SU-DHL-6 (cell line): ENCODE measurements at regions not wholly inside any gene's neighbourhood (a gene's known extent, or its start where the extent isn't known, plus 50 kb on each side); places are given as distances from the start of the nearest gene placed in this dataset.

Source experiments
- EZH2phosphoT487 ChIP-seq: fragments of 200-600 bp; sonication (generic), shearing (Covaris generic); conservative IDR thresholded peaks from 2 replicates; pipeline ENCODE4 v1.6.1; 2018; ENCODE audit warnings: mild to moderate bottlenecking, antibody characterized with exemption, low read length, moderate library complexity, mixed read lengths
- TF ChIP-seq, protein P1 (sequence below): fragments of 200-600 bp; sonication (generic); IDR thresholded peaks from one replicate; pipeline ENCODE4 v1.5.1; 2017; ENCODE audit warnings: antibody characterized with exemption, mild to moderate bottlenecking, low read length, moderate library complexity; ENCODE audit not compliant: insufficient read depth, poor library complexity, severe bottlenecking

DNA sequence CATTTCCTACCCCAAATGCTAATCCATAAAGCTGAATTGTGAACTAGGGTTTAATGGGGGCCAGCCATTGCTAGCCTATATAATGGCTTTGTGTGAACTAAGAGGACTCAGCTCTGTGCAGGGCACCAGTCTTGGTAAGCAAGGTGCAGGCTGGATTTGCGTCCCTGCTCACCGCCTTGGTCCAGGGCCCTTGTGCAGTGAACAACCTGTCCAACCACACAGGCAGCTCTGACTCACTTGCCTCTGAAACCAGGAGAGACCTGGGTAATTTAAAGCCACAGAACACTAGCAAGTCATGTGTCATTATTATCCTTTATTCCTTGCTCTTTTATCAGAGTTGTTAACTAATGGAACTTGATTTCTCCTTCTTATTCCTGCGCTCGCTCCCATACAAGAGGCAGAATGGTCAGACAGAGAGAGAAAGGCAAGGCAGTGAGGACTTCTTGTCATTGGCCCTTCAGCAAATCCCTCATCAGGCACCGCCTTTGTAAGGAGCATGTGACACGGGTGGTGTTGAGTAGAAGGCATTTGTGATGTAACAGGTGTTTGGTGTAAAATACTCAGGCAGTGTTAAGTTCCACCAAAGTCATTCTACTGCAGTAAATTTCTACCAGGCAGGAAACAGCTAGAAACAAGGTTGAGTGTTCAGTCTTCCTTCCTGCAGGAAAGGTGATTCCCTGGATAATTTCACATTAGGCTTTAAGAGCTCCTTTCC lies 67.3 kb upstream of the OLIG2 start:
- TF ChIP-seq, protein P1, sequence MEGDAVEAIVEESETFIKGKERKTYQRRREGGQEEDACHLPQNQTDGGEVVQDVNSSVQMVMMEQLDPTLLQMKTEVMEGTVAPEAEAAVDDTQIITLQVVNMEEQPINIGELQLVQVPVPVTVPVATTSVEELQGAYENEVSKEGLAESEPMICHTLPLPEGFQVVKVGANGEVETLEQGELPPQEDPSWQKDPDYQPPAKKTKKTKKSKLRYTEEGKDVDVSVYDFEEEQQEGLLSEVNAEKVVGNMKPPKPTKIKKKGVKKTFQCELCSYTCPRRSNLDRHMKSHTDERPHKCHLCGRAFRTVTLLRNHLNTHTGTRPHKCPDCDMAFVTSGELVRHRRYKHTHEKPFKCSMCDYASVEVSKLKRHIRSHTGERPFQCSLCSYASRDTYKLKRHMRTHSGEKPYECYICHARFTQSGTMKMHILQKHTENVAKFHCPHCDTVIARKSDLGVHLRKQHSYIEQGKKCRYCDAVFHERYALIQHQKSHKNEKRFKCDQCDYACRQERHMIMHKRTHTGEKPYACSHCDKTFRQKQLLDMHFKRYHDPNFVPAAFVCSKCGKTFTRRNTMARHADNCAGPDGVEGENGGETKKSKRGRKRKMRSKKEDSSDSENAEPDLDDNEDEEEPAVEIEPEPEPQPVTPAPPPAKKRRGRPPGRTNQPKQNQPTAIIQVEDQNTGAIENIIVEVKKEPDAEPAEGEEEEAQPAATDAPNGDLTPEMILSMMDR = no peak
- TF ChIP-seq EZH2phosphoT487 = no peak
